ENCODE measurements at regions not wholly inside any gene's neighbourhood (a gene's known extent, or its start where the extent isn't known, plus 50 kb on each side); places are given as distances from the start of the nearest gene placed in this dataset.

DNA sequence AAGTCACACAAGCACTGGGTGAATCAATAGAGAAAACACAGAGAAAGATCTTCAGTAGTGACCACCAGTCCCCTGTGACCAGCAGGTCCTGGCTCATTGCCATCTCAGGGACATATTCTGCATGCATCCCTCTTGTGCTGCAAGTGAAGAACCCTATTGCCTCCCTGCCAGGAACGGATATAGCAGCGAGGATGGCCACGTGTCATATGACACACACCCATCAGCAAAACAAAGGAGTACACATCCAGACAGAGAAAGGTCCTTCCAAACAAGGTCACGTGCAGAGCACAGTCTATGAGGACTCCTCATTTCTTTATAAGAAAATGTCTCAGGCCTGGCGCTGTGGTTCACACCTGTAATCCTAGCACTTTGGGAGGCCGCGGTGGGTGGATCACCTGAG is 638.4 kb downstream of the FLRT2 start:
- TF ChIP-seq, protein P1, sequence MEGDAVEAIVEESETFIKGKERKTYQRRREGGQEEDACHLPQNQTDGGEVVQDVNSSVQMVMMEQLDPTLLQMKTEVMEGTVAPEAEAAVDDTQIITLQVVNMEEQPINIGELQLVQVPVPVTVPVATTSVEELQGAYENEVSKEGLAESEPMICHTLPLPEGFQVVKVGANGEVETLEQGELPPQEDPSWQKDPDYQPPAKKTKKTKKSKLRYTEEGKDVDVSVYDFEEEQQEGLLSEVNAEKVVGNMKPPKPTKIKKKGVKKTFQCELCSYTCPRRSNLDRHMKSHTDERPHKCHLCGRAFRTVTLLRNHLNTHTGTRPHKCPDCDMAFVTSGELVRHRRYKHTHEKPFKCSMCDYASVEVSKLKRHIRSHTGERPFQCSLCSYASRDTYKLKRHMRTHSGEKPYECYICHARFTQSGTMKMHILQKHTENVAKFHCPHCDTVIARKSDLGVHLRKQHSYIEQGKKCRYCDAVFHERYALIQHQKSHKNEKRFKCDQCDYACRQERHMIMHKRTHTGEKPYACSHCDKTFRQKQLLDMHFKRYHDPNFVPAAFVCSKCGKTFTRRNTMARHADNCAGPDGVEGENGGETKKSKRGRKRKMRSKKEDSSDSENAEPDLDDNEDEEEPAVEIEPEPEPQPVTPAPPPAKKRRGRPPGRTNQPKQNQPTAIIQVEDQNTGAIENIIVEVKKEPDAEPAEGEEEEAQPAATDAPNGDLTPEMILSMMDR (IDR thresholded peaks at IDR 0.05), result no peak
- no peak for TF ChIP-seq POLR2A (IDR thresholded peaks at IDR 0.05)
